ENCODE measurements at regions not wholly inside any gene's neighbourhood (a gene's known extent, or its start where the extent isn't known, plus 50 kb on each side); places are given as distances from the start of the nearest gene placed in this dataset.

DNA sequence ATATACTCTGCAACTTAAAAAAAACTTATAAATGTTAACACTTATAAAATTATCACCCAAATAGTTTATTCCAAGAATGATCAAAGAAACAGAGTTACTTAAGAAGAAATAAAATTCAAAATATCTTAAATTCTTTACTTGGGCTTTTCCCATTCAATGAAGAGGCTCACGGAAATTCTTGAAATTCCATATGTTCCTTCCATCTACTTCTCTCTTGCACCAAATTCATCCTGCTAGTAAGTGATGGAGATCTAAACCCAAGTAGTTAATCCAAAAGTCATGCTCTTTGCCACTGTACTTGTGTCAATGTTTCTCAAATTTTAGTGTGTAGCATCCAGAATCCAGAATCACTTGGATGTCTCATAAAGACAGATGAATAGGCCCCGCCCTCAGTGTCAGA is 465.9 kb downstream of the TXNL1 start:
- H3K36me3 ChIP-seq (ENCODE audit: control insufficient read depth, insufficient read depth, low read length): no peaks in the 10 kb centered on the region
- no peaks in the 10 kb centered on the region for H3K9me3 ChIP-seq (ENCODE audit: control insufficient read depth, insufficient read depth, low read depth, low read length)
- intact Hi-C loops (cut with micrococcal nuclease; ENCODE audit: unreplicated experiment): no loop called here
- no peaks in the 10 kb centered on the region for H3K4me1 ChIP-seq (ENCODE audit: control insufficient read depth, insufficient read depth, low read length)
- H3K27me3 ChIP-seq (ENCODE audit: control insufficient read depth, insufficient read depth, low read length): no peaks in the 10 kb centered on the region
- H3K27ac ChIP-seq (ENCODE audit: low read length): no peak overlapping the region
- in situ Hi-C loops (cut with HindIII; ENCODE audit: low pct_unique_long_range_greater_than_20kb, low sequenced_read_pairs): no loop called here
- no peak overlapping the region for H3K4me3 ChIP-seq (ENCODE audit: low read depth in 2 of 2, low read length in 2 of 2)
- ChIA-PET CTCF (no interaction called here), POLR2A (no interaction called here)
- DNase-seq (ENCODE audit: low read depth, low spot score) (no peak), ATAC-seq (no peak)
- BruUV-seq (replicated peaks): no TSS peak
- TF ChIP-seq, protein P1, sequence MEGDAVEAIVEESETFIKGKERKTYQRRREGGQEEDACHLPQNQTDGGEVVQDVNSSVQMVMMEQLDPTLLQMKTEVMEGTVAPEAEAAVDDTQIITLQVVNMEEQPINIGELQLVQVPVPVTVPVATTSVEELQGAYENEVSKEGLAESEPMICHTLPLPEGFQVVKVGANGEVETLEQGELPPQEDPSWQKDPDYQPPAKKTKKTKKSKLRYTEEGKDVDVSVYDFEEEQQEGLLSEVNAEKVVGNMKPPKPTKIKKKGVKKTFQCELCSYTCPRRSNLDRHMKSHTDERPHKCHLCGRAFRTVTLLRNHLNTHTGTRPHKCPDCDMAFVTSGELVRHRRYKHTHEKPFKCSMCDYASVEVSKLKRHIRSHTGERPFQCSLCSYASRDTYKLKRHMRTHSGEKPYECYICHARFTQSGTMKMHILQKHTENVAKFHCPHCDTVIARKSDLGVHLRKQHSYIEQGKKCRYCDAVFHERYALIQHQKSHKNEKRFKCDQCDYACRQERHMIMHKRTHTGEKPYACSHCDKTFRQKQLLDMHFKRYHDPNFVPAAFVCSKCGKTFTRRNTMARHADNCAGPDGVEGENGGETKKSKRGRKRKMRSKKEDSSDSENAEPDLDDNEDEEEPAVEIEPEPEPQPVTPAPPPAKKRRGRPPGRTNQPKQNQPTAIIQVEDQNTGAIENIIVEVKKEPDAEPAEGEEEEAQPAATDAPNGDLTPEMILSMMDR (IDR thresholded peaks at IDR 0.05): no peak
- TF ChIP-seq TCF7L2 (IDR thresholded peaks at IDR 0.05; ENCODE audit: low read depth, low read length) (no peak), SIN3A (IDR thresholded peaks at IDR 0.05; ENCODE audit: borderline replicate concordance, insufficient read depth, low read depth, low read length) (no peak), POLR2AphosphoS5 (IDR thresholded peaks at IDR 0.05; ENCODE audit: low read depth, low read length) (no peak)
- TF ChIP-seq, protein P2, sequence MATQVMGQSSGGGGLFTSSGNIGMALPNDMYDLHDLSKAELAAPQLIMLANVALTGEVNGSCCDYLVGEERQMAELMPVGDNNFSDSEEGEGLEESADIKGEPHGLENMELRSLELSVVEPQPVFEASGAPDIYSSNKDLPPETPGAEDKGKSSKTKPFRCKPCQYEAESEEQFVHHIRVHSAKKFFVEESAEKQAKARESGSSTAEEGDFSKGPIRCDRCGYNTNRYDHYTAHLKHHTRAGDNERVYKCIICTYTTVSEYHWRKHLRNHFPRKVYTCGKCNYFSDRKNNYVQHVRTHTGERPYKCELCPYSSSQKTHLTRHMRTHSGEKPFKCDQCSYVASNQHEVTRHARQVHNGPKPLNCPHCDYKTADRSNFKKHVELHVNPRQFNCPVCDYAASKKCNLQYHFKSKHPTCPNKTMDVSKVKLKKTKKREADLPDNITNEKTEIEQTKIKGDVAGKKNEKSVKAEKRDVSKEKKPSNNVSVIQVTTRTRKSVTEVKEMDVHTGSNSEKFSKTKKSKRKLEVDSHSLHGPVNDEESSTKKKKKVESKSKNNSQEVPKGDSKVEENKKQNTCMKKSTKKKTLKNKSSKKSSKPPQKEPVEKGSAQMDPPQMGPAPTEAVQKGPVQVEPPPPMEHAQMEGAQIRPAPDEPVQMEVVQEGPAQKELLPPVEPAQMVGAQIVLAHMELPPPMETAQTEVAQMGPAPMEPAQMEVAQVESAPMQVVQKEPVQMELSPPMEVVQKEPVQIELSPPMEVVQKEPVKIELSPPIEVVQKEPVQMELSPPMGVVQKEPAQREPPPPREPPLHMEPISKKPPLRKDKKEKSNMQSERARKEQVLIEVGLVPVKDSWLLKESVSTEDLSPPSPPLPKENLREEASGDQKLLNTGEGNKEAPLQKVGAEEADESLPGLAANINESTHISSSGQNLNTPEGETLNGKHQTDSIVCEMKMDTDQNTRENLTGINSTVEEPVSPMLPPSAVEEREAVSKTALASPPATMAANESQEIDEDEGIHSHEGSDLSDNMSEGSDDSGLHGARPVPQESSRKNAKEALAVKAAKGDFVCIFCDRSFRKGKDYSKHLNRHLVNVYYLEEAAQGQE (IDR thresholded peaks at IDR 0.05; ENCODE audit: insufficient read depth in 1 of 2, low read depth in 2 of 2, low read length in 1 of 2): no peak

DNA sequence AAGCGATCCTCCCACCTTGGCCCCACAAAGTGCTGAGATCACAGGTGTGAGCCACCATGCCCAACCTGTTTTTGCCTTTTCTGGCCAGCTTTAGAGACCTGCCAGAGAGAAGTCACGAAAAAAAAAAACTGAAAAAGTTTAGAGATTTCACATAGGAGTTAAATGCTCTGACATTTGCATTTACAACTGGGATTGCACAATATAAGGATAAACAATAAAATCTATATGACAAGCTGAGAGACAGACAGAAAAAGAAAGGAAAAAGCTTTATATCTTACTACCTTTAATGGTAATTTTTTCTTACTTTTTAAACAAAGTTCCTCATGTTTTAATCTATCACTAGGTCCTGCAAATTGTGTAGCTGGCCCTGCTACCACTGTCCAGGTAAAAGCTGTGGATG is 466.5 kb downstream of the TXNL1 start:
- no peaks in the 10 kb centered on the region for H3K4me1 ChIP-seq (ENCODE audit: control insufficient read depth, insufficient read depth, low read length)
- intact Hi-C loops (cut with micrococcal nuclease; ENCODE audit: unreplicated experiment) (no loop called here), in situ Hi-C loops (cut with HindIII; ENCODE audit: low pct_unique_long_range_greater_than_20kb, low sequenced_read_pairs) (no loop called here)
- no peaks in the 10 kb centered on the region for H3K36me3 ChIP-seq (ENCODE audit: control insufficient read depth, insufficient read depth, low read length)
- ATAC-seq (no peak), DNase-seq (ENCODE audit: low read depth, low spot score) (no peak)
- H3K27ac ChIP-seq (ENCODE audit: low read length): no peak overlapping the region
- ChIA-PET POLR2A (interaction anchor here (0.7 kb wide), 1 partner anchor 262 kb away, joined by 4 read pairs; no protein-coding TSS in a partner anchor), CTCF (no interaction called here)
- H3K4me3 ChIP-seq (ENCODE audit: low read depth in 2 of 2, low read length in 2 of 2): no peak overlapping the region
- TF ChIP-seq TCF7L2 (IDR thresholded peaks at IDR 0.05; ENCODE audit: low read depth, low read length): no peak
- TF ChIP-seq, protein P1 (IDR thresholded peaks at IDR 0.05): no peak
- TF ChIP-seq, protein P2 (IDR thresholded peaks at IDR 0.05; ENCODE audit: insufficient read depth in 1 of 2, low read depth in 2 of 2, low read length in 1 of 2): no peak
- TF ChIP-seq POLR2AphosphoS5 (IDR thresholded peaks at IDR 0.05; ENCODE audit: low read depth, low read length): no peak
- no peak for TF ChIP-seq SIN3A (IDR thresholded peaks at IDR 0.05; ENCODE audit: borderline replicate concordance, insufficient read depth, low read depth, low read length)
- no TSS peak for BruUV-seq (replicated peaks)
- H3K27me3 ChIP-seq (ENCODE audit: control insufficient read depth, insufficient read depth, low read length): no peaks in the 10 kb centered on the region
- no peaks in the 10 kb centered on the region for H3K9me3 ChIP-seq (ENCODE audit: control insufficient read depth, insufficient read depth, low read depth, low read length)

Measured in Panc1 (cell line).